UCSD-AML1 (cell line): ENCODE measurements at regions not wholly inside any gene's neighbourhood (a gene's known extent, or its start where the extent isn't known, plus 50 kb on each side); places are given as distances from the start of the nearest gene placed in this dataset.
A peak's percentile ranks its signal among the peaks of the same experiment; 100 is the strongest.

Experiments used
- DNase-seq: peaks from one replicate; lab custom pipeline; 2025; ENCODE audit not compliant: unreplicated experiment; lab: John Stamatoyannopoulos, UW

DNA sequence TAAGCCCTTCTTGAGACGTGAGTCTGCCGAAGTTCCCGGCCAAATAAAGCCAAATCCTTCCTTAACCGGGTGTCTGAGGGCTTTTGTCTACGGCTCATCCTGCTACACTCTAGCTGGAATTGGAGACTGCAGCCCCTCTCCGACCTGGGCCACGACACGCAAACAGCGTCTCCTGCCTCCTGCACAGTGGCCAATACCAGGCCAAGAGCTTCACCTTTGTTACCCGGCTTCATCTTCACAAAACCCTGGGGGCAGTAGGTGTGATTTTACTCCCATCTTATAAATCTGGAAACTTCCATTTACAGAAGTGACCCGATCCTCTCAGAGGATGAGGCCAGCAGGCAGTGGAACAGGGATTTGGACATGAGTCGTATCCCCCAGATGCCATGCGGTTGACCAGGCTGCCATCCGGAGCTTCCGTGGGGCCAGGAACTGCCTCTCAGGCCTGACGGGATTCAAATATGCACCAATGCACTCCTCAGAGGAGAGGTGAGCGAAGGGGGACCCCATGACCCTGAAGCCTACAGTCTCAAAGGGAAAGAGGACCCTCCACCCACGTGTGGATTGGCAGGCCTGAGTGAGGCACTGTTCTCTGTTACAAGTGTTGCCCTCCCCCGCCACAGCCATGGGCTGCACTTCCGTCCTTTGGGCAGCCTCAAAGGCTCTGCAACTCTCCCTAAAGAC, 53.2 kb upstream of the KLF13 start:
- no peak for DNase-seq

DNA sequence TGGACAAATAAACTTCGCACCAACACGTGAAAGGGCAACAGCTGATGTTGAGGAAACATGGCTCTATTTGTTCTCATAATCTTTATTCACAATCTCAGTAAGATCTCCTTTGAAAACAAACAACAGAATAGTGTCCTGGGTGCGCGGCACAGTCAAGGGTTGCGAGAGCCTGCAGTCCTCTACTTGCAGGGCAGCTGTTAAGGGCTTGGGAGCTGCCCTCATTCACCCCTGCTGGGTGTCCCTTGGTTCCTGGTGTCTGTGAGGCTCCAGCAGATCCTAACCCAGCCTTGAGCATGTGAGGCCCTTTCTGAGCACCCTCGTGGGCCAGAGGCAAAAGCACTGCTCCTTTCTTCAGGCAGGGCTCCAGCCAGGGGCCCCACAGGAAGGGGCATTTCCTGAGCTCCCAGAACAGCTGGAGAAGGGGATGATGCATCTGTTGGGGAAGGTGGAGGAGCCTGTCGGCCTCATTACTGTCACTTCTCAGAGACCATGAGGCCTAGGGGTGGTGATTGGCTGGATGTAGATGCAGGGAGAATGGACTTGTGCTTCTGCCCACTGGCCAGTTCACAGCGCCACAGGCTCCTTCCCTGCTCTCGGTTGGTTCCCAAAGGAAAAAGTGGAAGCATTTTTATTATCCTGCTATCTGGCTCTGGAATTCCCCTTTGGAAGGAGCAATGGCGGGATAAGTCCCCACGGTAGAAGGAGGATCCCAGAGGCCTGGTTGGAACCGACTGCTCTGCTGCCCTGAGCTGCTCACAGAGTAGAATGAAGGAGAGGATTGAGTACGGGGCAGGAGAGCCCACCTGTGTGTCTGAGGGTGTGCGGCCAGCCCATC, 51.9 kb upstream of the KLF13 start:
- peak; percentile 44 for DNase-seq

DNA sequence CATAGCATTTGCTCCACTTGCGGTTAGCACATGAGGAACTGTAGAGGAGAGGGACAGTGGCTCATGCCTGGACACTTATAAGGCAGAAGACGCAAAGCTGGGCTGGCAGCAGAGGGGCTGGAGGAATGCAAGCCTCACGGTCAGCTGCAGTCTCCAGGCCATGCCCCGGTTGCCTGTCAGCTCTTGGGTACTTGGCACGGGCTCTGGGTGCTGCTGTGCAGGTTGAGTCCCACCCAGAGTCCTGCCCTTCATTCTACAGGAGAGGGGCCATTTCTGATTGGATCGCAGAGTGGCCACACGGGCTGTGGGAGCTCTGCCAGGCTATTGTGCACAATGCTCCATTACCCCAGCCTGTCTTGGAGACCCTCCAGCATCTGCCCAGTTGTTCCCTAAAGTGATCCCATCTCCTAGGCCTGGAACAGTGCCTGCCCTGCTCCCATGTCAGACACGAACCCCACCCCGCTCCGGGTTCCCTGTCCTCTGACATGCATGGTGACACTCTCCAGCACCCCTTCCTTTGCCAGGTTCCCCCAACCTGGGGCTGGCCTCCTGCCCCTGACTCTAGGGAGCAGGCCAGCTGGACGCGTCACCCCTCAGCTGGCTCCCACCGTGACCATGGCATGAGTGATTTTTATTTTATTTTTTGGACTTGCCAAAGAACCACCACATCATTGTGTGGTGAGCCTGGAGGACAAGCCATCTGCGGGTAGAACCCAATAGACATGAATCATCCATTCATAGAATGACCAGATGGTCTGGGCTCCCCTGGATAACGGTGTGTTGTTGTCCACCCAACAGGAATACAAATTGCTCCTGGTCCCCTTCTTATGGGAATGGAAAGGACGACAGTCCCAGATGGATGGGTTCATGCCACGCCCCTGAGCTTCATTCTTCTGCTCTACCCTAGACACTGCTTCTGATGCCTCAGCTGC, 51.0 kb upstream of the KLF13 start:
- DNase-seq, result no peak

DNA sequence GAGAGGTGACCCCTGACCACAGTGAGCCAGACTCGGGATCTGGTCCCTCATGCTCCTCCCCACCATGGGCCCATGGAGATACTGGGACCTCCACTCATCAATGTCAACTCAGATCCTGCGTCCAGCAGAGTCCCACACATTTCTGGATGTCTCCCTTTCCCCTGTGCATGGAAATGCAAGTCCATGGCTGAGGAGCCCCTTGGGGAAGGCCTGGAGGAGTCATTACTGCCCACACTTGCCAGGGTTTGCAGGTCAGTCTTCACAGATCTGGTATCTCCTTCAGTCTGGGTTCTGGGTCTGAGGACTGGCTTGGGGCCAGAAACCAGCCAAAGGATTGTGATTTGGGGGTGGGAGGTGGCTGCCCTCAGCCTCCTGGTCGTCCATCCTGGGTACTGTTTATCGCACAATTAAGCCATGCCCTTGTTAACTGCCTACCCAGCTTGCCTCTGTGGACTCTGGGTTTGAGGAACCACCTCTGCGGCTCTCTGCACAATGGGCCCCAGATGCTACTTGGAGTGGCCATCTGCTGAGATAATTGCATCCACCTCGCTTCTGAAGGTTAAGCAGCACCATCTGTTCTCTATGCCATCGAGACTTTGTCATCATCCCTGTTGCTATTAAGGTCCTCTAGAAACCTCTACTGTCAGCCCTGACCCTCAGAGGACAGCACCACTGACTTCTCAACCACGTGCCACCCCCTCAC, 49.9 kb upstream of the KLF13 start:
- no peak for DNase-seq
